Caco-2 (cell line): ENCODE measurements at regions not wholly inside any gene's neighbourhood (a gene's known extent, or its start where the extent isn't known, plus 50 kb on each side); places are given as distances from the start of the nearest gene placed in this dataset.

Source experiments
- BruUV-seq: library from RNA; stranded (reverse); fragments of 400-500 nt; replicated peaks from 2 replicates; lab custom pipeline; 2021; lab: Mats Ljungman, UMichigan
- CTCF ChIA-PET: fragments of 300-600 bp; sonication (Branson Sonifier 250); formaldehyde crosslinking; loops from one replicate; lab custom pipeline; 2022; ENCODE audit warnings: antibody characterized with exemption; lab: Charles Lee
- POLR2A ChIA-PET: fragments of 300-600 bp; sonication (Branson Sonifier 250); formaldehyde crosslinking; loops from one replicate; lab custom pipeline; 2022; ENCODE audit warnings: antibody characterized with exemption; lab: Charles Lee
- DNase-seq, 2 experiments: peaks; one replicate each; pipeline versions ENCODE4 v3.0.0 to v3.0.0-alpha.2; 2020 to 2022
- H3K27me3 ChIP-seq: replicated peaks from 2 replicates; pipeline ENCODE4 v1.6.0; 2011; ENCODE audit warnings: low read length; ENCODE audit not compliant: control insufficient read depth, insufficient read depth
- H3K36me3 ChIP-seq: 2 replicates; pipeline ENCODE4 v1.5.1; 2011; ENCODE audit warnings: low read length; ENCODE audit not compliant: control insufficient read depth, insufficient read depth
- H3K4me1 ChIP-seq: fragments of 250-450 bp; sonication (Bioruptor Pico); 2 replicates; pipeline ENCODE4 v1.5.1; 2020; ENCODE audit warnings: mild to moderate bottlenecking
- H3K4me3 ChIP-seq: 2 replicates; pipeline ENCODE4 v1.5.1; 2011; ENCODE audit warnings: low read depth, mild to moderate bottlenecking, control low read depth, low read length
- H3K9me3 ChIP-seq: fragments of 250-450 bp; sonication (Bioruptor Pico); 2 replicates; pipeline ENCODE4 v1.5.1; 2020; ENCODE audit warnings: mild to moderate bottlenecking, moderate library complexity
- H3K27ac Mint-ChIP-seq: one replicate; pipeline ENCODE4 v1.8.0; 2022; ENCODE audit warnings: mixed read lengths; ENCODE audit not compliant: unreplicated experiment
- H3K27me3 Mint-ChIP-seq: one replicate; pipeline ENCODE4 v1.8.0; 2022; ENCODE audit warnings: mixed read lengths; ENCODE audit not compliant: insufficient read depth, unreplicated experiment
- H3K36me3 Mint-ChIP-seq: one replicate; pipeline ENCODE4 v1.8.0; 2022; ENCODE audit warnings: mild to moderate bottlenecking, mixed read lengths; ENCODE audit not compliant: insufficient read depth, unreplicated experiment
- H3K4me1 Mint-ChIP-seq: one replicate; pipeline ENCODE4 v1.8.0; 2022; ENCODE audit warnings: low read depth, mixed read lengths; ENCODE audit not compliant: unreplicated experiment
- H3K4me3 Mint-ChIP-seq: one replicate; pipeline ENCODE4 v1.8.0; 2022; ENCODE audit warnings: mild to moderate bottlenecking, moderate library complexity, mixed read lengths; ENCODE audit not compliant: unreplicated experiment
- H3K9me3 Mint-ChIP-seq: one replicate; pipeline ENCODE4 v1.8.0; 2022; ENCODE audit warnings: mixed read lengths; ENCODE audit not compliant: unreplicated experiment
- intact Hi-C: fragments of 100-400 bp; cut with micrococcal nuclease; formaldehyde crosslinking; loops from one replicate; pipeline ENCODE4 v1.10.0; 2022; ENCODE audit not compliant: unreplicated experiment
- TF ChIP-seq, protein P1 (sequence below), 2 experiments: fragments of 200-600 bp in 1 of 2; IDR thresholded peaks; 1 replicate in 1 of 2; 2 replicates in 1 of 2; pipeline versions ENCODE4 v1.5.1 to v1.8.0; 2011 to 2022; ENCODE audit warnings: antibody characterized with exemption in 1 of 2, control low read depth in 1 of 2, inconsistent platforms in 1 of 2, low read depth in 1 of 2, low read length in 1 of 2, mild to moderate bottlenecking in 1 of 2, moderate library complexity in 1 of 2; ENCODE audit not compliant: insufficient read depth in 1 of 2, severe bottlenecking in 1 of 2, unreplicated experiment in 1 of 2

DNA sequence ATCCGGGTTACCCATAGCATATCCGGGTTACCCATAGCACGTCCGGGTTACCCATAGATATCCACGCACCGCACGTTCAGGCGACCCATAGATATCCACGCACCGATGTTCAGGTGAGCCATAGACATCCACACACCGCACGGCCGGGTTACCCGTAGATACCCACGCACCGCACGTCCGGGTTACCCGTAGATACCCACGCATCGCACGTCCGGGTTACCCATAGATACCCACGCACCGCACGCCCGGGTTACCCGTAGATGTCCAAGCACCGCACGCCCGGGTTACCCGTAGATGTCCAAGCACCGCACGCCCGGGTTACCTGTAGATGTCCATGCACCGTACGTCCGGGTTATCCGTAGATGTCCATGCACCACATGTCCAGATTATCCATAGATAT, 60.3 kb upstream of the SYT1 start:
- no peaks in the 10 kb centered on the region for H3K9me3 ChIP-seq
- ChIA-PET POLR2A (no interaction called here), CTCF (no interaction called here)
- Mint-ChIP-seq H3K9me3 (no peaks in the 10 kb centered on the region), H3K36me3 (no peaks in the 10 kb centered on the region), H3K4me3 (no peak overlapping the region), H3K4me1 (no peaks in the 10 kb centered on the region), H3K27me3 (no peaks in the 10 kb centered on the region), H3K27ac (no peak overlapping the region)
- H3K36me3 ChIP-seq, result no peaks in the 10 kb centered on the region
- H3K27me3 ChIP-seq, result no peaks in the 10 kb centered on the region
- intact Hi-C loops, result no loop called here
- DNase-seq, result no peak
- no TSS peak for BruUV-seq
- no peaks in the 10 kb centered on the region for H3K4me1 ChIP-seq
- TF ChIP-seq, protein P1, sequence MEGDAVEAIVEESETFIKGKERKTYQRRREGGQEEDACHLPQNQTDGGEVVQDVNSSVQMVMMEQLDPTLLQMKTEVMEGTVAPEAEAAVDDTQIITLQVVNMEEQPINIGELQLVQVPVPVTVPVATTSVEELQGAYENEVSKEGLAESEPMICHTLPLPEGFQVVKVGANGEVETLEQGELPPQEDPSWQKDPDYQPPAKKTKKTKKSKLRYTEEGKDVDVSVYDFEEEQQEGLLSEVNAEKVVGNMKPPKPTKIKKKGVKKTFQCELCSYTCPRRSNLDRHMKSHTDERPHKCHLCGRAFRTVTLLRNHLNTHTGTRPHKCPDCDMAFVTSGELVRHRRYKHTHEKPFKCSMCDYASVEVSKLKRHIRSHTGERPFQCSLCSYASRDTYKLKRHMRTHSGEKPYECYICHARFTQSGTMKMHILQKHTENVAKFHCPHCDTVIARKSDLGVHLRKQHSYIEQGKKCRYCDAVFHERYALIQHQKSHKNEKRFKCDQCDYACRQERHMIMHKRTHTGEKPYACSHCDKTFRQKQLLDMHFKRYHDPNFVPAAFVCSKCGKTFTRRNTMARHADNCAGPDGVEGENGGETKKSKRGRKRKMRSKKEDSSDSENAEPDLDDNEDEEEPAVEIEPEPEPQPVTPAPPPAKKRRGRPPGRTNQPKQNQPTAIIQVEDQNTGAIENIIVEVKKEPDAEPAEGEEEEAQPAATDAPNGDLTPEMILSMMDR (IDR thresholded peaks at IDR 0.05; ENCODE audit: insufficient read depth in 1 of 2, low read depth in 1 of 2, low read length in 1 of 2, severe bottlenecking in 1 of 2, unreplicated experiment in 1 of 2), result no peak
- H3K4me3 ChIP-seq, result no peak overlapping the region
